DND-41 (cell line): ENCODE measurements at regions not wholly inside any gene's neighbourhood (a gene's known extent, or its start where the extent isn't known, plus 50 kb on each side); places are given as distances from the start of the nearest gene placed in this dataset.

Experiments used
- ATAC-seq: fragments of 200-7000 bp; cut with Tn5 transposase; 3 replicates; pipeline ENCODE4 v1.9.1; 2021; ENCODE audit warnings: low read depth; ENCODE audit not compliant: insufficient read depth
- DNase-seq: peaks from one replicate; pipeline ENCODE4 v3.0.0-alpha.2; 2020
- H2AFZ ChIP-seq: 2 replicates; pipeline ENCODE4 v1.6.0; 2012; ENCODE audit warnings: low read depth, low read length
- H3K27ac ChIP-seq: 2 replicates; pipeline ENCODE4 v1.5.1; 2012; ENCODE audit warnings: low read length, inconsistent platforms
- H3K27me3 ChIP-seq: fragments of 200-600 bp; sonication (generic); 2 replicates; pipeline ENCODE4 v1.6.0; 2012; ENCODE audit warnings: low read length, mild to moderate bottlenecking, inconsistent platforms; ENCODE audit not compliant: insufficient read depth, poor library complexity
- H3K36me3 ChIP-seq: 2 replicates; pipeline ENCODE4 v1.5.1; 2012; ENCODE audit warnings: low read length, inconsistent platforms; ENCODE audit not compliant: insufficient read depth
- H3K4me1 ChIP-seq: 2 replicates; pipeline ENCODE4 v1.5.1; 2012; ENCODE audit warnings: mild to moderate bottlenecking, low read length; ENCODE audit not compliant: insufficient read depth
- H3K4me2 ChIP-seq: 2 replicates; pipeline ENCODE4 v1.6.0; 2012; ENCODE audit warnings: mild to moderate bottlenecking, moderate library complexity, low read length, inconsistent platforms; ENCODE audit not compliant: insufficient read depth
- H3K4me3 ChIP-seq, 2 experiments: fragments of 200-600 bp in 1 of 2; shearing (Covaris generic) in 1 of 2; 2 replicates each; pipeline ENCODE4 v1.5.1; 2012 to 2016; ENCODE audit warnings: inconsistent platforms in 2 of 2, low read length in 2 of 2, mild to moderate bottlenecking in 2 of 2, low read depth in 1 of 2, moderate library complexity in 1 of 2
- H3K79me2 ChIP-seq: 2 replicates; pipeline ENCODE4 v1.6.0; 2012; ENCODE audit warnings: low read length, inconsistent platforms; ENCODE audit not compliant: insufficient read depth
- H3K9ac ChIP-seq: 2 replicates; pipeline ENCODE4 v1.6.0; 2012; ENCODE audit warnings: low read depth, mild to moderate bottlenecking, inconsistent platforms, low read length, moderate library complexity
- H3K9me3 ChIP-seq: 2 replicates; pipeline ENCODE4 v1.5.1; 2012; ENCODE audit warnings: low read length, moderate library complexity, mild to moderate bottlenecking, inconsistent platforms; ENCODE audit not compliant: insufficient read depth, severe bottlenecking
- H4K20me1 ChIP-seq: 2 replicates; pipeline ENCODE4 v1.6.0; 2012; ENCODE audit warnings: low read length; ENCODE audit not compliant: insufficient read depth
- CTCF ChIP-seq: IDR thresholded peaks from 2 replicates; pipeline ENCODE4 v1.5.1; 2012; ENCODE audit warnings: borderline replicate concordance, low read length, moderate library complexity, mild to moderate bottlenecking; ENCODE audit not compliant: poor library complexity, severe bottlenecking; ENCODE audit errors: extremely low read depth
- EZH2 ChIP-seq: IDR thresholded peaks from 3 replicates; pipeline ENCODE4 v1.6.1; 2012; ENCODE audit warnings: borderline replicate concordance, low read depth, mild to moderate bottlenecking, moderate library complexity, low read length, inconsistent platforms; ENCODE audit not compliant: severe bottlenecking

- Histone ChIP-seq H3K79me2 (no peaks in the 10 kb centered on the region), H3K4me1 (peaks cover 6% of the 10 kb centered on the region; the same call in 1 of the 2 replicates), H3K9me3 (no peaks in the 10 kb centered on the region), H2AFZ (no peak overlapping the region), H3K27me3 (no peaks in the 10 kb centered on the region), H3K4me2 (no peak overlapping the region), H3K4me3 (no peak overlapping the region), H4K20me1 (no peaks in the 10 kb centered on the region), H3K36me3 (no peaks in the 10 kb centered on the region), H3K9ac (no peak overlapping the region), H3K27ac (no peak overlapping the region)
- ATAC-seq (no peak), DNase-seq (no peak)
- TF ChIP-seq EZH2 (no peak), CTCF (no peak)
These were observed 49.9 kb upstream of the ADGRF1 start for GRCh38 chr6:47091886-47092668.
